ENCODE measurements at regions not wholly inside any gene's neighbourhood (a gene's known extent, or its start where the extent isn't known, plus 50 kb on each side); places are given as distances from the start of the nearest gene placed in this dataset.

DNA sequence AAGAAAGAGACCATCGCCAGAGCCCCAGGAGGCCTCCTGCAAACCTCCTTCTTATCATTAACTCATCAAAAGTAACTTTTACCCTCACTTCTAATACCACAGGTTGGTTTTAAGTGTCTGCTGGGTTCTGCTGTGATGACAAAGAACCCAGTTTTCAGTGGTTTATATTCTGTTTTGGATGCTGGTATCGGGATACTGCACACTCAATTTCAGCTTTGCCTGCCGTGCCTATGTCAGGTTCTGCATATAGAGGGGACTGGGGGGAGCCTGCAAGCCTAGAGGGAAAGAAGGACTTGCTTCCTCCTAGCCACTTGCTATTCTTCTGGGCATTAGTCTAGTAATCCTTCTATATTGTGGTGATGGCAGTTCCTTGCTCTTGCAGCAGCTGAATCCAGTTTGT is 242.4 kb downstream of the KCNRG start:
- no peak overlapping the region for H3K4me3 ChIP-seq (ENCODE audit: low read depth, low read length)
- DNase-seq (ENCODE audit: low read depth) = no peak
- TF ChIP-seq, protein P1, sequence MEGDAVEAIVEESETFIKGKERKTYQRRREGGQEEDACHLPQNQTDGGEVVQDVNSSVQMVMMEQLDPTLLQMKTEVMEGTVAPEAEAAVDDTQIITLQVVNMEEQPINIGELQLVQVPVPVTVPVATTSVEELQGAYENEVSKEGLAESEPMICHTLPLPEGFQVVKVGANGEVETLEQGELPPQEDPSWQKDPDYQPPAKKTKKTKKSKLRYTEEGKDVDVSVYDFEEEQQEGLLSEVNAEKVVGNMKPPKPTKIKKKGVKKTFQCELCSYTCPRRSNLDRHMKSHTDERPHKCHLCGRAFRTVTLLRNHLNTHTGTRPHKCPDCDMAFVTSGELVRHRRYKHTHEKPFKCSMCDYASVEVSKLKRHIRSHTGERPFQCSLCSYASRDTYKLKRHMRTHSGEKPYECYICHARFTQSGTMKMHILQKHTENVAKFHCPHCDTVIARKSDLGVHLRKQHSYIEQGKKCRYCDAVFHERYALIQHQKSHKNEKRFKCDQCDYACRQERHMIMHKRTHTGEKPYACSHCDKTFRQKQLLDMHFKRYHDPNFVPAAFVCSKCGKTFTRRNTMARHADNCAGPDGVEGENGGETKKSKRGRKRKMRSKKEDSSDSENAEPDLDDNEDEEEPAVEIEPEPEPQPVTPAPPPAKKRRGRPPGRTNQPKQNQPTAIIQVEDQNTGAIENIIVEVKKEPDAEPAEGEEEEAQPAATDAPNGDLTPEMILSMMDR (IDR thresholded peaks at IDR 0.05; ENCODE audit: low read depth, low read length, missing control alignments) = no peak

DNA sequence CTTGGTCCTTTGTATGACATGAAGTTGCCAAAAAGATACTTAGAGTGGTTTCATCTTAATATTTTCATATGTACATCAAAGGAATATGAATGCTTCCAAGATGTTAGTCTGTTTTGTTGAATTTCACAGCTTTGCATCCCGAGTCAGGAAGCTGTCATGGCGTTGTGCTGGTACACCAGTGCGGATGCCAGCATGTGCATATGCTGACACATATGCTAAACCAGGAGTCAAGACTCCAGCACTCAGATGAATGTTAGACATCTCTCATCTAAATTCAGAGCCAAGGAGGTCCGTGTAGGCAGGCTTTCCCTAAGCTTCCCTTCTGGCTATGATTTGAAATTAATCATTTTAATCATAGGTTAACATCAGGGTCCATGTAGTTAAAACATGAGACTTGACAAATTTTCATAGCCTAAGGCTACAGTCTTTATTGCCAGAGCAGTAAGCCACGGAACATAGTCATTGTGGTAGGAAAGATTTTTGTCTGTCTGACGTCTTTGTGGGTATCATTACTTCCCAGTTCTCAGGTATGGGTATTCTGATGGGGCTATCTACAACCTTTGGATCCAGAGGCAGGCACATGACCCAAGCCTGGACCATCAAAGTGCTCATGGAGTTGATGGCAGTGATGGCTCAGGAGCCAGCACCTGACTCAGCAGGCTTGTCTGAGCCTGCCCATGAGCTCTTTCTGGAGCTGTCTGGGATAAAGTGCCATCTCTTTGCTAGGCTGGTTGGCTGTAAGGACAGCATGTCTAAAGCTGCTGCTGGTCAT is 246.1 kb downstream of the KCNRG start:
- TF ChIP-seq, protein P1 (IDR thresholded peaks at IDR 0.05; ENCODE audit: low read depth, low read length, missing control alignments) = no peak
- no peak overlapping the region for H3K4me3 ChIP-seq (ENCODE audit: low read depth, low read length)
- DNase-seq (ENCODE audit: low read depth) = no peak

DNA sequence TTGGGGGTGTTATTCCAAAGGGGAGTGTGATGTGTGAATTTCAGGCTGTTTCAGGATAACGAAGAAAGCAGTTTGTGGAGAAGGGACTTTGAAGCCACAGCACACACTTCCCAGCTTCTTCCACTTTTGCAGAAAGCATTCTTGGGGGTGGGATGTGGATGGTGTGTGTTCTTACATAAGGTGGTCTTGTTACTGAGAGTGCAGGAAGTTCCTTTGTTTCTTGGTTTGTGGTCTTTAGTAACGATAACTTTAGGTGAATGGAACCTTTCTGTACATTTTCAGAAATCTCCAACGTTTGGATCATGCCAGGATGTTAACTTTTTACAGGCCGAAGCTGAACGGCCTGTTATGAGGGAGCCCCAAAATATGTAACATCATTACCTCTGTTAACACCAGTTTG is 251.8 kb downstream of the KCNRG start:
- H3K4me3 ChIP-seq (ENCODE audit: low read depth, low read length) = no peak overlapping the region
- TF ChIP-seq, protein P1 (IDR thresholded peaks at IDR 0.05; ENCODE audit: low read depth, low read length, missing control alignments) = no peak
- no peak for DNase-seq (ENCODE audit: low read depth)

DNA sequence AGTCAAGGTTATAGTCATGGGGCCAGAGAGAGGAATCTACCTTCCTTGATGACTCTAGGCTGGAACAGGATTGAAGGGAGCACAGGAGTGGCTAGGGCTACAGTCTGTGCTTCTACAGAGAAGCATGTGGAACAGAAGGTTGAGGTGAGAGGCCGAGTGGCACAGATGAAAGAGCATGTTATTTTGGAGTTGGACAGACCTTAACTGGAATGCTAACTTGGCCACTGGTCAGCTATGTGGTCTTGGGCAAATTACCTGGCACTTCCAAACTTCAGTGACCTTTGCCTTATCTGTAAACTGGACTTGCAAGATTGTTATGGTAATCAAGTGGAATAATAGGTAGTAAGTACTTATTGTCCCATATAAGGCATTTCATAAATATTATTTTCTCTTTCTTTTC is 252.7 kb downstream of the KCNRG start:
- no peak overlapping the region for H3K4me3 ChIP-seq (ENCODE audit: low read depth, low read length)
- no peak for DNase-seq (ENCODE audit: low read depth)

DNA sequence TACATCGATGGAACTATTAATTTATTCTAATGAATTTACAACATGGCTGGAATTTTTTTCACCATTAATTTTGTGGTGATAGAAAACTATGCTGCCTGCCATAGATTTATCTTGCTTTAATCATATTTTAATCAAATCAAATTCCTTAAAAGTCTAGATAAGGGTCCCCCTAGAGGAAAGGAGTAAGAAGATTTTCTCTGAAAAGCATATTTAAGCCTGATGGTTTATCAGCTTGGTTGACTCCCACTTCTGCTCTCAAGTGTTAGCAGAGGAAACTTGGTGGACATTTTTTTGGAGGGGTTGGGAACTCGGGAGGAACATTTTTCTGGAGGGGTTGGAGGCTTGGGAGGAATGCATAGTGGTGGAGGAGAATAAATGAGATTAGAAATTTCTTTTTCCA is 253.3 kb downstream of the KCNRG start:
- H3K4me3 ChIP-seq (ENCODE audit: low read depth, low read length) = no peak overlapping the region
- no peak for DNase-seq (ENCODE audit: low read depth)
- TF ChIP-seq, protein P1 (IDR thresholded peaks at IDR 0.05; ENCODE audit: low read depth, low read length, missing control alignments) = no peak

More for the DNA sequence above, 252.7 kb downstream of the KCNRG start:
- TF ChIP-seq, protein P1 (IDR thresholded peaks at IDR 0.05; ENCODE audit: low read depth, low read length, missing control alignments) = no peak

DNA sequence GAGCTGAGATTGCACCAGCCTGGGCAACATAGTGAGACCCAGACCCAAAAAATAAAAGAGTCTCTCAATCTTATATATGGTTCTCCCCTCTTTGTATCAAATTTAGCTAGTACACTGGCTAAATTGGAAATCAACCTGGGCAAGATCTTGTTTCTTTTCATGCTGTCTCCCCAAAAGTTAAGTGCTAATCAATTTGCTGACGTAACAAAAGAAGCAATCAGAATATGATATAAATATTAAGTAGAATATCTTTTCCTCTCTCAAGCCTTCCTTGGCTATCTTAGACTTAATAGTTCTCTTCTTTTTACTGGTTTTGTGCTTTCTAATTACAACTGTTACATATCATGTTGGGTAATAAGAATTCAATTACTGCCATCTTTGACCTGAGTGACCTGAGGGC is 258.9 kb downstream of the KCNRG start:
- DNase-seq (ENCODE audit: low read depth) = no peak
- TF ChIP-seq, protein P1 (IDR thresholded peaks at IDR 0.05; ENCODE audit: low read depth, low read length, missing control alignments) = no peak
- no peak overlapping the region for H3K4me3 ChIP-seq (ENCODE audit: low read depth, low read length)

All from GM12864 (cell line).